22Rv1 (cell line): ENCODE measurements at regions not wholly inside any gene's neighbourhood (a gene's known extent, or its start where the extent isn't known, plus 50 kb on each side); places are given as distances from the start of the nearest gene placed in this dataset.

Experiments used
- H3K27ac ChIP-seq: fragments of 450-650 bp; 2 replicates; pipeline ENCODE4 v1.5.1; 2017
- CTCF ChIP-seq: fragments of 450-650 bp; IDR thresholded peaks from 2 replicates; pipeline ENCODE4 v1.5.1; 2017; ENCODE audit warnings: mild to moderate bottlenecking
- ZFX ChIP-seq: fragments of 450-650 bp; IDR thresholded peaks from 2 replicates; pipeline ENCODE4 v1.6.1; 2017; ENCODE audit warnings: antibody characterized with exemption, borderline replicate concordance

GRCh38 chr6:92139601-92140000 lies 1279.8 kb downstream of the EPHA7 start:
- H3K27ac ChIP-seq = no peak overlapping the region
- TF ChIP-seq ZFX = no peak
- TF ChIP-seq CTCF = no peak

DNA sequence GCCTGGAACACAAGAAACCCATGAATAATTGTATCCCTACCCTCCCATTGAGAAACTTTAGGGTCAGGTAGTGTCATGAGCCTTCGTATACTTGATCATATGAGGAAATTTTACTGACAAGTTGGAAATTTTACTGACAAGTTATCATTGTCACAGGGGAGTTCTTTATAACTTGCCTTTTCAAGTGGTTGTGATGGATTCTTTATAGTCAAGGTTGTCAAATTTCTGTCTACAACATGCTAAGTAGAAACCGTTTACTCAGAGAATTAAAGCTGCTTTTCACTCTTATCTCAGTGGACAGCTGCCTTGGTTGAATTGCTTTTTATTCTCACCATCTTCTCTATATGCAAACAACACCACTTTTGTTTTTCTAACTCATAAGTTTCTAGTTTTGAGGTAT lies 1286.4 kb downstream of the EPHA7 start:
- no peak for TF ChIP-seq CTCF
- TF ChIP-seq ZFX = no peak
- H3K27ac ChIP-seq = no peak overlapping the region

- no peak overlapping the region for H3K27ac ChIP-seq
- no peak for TF ChIP-seq CTCF
- TF ChIP-seq ZFX = no peak
Observed at GRCh38 chr6:92132457-92132856, 1286.9 kb downstream of the EPHA7 start.

GRCh38 chr6:92130944-92131343 lies 1288.4 kb downstream of the EPHA7 start:
- H3K27ac ChIP-seq = no peak overlapping the region
- TF ChIP-seq ZFX (no peak), CTCF (no peak)

DNA sequence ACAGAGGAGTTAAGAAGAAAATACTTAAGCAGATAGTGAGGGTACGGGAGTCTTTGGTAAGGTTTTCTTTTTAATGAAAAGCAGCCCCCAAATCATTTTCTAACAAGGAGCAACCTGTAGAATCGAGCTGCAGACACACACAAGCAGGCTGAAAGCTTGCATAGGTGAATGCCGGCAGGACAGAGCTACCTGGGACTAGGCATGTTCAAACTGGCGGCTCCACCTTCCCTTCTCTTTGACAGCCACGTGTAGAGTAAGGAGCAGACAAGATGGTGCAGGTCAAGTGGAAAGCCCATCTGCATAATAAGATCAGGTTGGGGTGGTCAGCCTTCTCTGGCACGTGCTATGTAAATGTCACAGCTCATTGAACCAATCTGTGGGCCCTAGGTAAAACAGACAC lies 1292.4 kb downstream of the EPHA7 start:
- TF ChIP-seq ZFX (no peak), CTCF (no peak)
- no peak overlapping the region for H3K27ac ChIP-seq

DNA sequence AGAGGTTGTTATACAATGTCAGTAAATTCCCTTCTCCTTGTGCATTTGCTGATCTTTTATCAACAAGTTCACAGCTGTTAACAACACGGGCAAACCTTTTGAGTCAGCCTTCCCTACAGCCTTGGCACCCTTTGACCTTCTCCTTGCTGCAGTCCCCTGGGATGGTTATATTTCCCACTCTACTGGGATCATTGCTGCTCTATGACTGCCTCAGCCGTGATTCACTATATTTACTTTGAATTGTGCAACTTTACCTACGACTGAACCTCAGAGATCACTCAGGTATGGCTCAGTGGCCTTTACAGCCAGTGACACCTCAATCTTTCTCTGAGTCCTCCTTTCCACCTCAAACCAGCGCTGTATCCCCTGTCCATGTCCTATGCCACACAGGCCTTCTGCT lies 1293.3 kb downstream of the EPHA7 start:
- H3K27ac ChIP-seq = no peak overlapping the region
- no peak for TF ChIP-seq ZFX
- no peak for TF ChIP-seq CTCF

DNA sequence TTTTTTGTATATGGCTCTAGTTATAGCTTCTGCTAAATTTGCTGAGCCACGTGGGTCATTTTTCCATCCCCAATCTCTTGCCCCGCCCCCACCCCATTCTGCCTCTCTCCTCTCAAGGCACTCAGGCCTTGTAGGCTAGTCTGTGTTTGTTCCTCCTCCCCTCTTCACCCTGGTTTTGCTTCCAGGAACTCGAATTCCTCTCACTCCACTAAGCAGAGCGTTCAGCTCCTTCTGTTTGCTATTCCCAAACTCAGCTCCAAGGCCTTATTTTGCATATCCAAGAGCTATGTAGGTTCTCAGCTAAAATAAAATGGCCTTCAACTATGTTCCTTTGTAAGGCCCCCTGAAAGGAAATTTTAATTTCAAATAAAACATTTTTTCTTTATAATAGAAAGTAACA lies 1293.7 kb downstream of the EPHA7 start:
- TF ChIP-seq CTCF = no peak
- TF ChIP-seq ZFX = no peak
- no peak overlapping the region for H3K27ac ChIP-seq
